Breast epithelium (tissue), 4 donors: ENCODE measurements at regions not wholly inside any gene's neighbourhood (a gene's known extent, or its start where the extent isn't known, plus 50 kb on each side); places are given as distances from the start of the nearest gene placed in this dataset.

Experiments
- DNase-seq, 2 donors: peaks; one replicate each; pipeline ENCODE4 v3.0.0-alpha.2; 2019; ENCODE audit warnings: low spot score in 2 of 2
- H3K27ac ChIP-seq, 2 donors: fragments of 200-600 bp; sonication (generic) in 1 of 2; one replicate each; pipeline ENCODE4 v1.5.1; 2016 to 2019; ENCODE audit warnings: mild to moderate bottlenecking in 1 of 2
- H3K27me3 ChIP-seq, 2 donors: fragments of 200-600 bp; sonication (generic) in 1 of 2; one replicate each; pipeline versions ENCODE4 v1.5.1 to v1.6.0; 2017 to 2019; ENCODE audit warnings: control low read depth in 1 of 2, mild to moderate bottlenecking in 1 of 2
- H3K36me3 ChIP-seq: fragments of 200-600 bp; one replicate; pipeline ENCODE4 v1.5.1; 2019
- H3K4me1 ChIP-seq, 2 donors: fragments of 200-600 bp; sonication (generic); one replicate each; pipeline ENCODE4 v1.5.1; 2016 to 2019; ENCODE audit warnings: control low read depth in 1 of 2
- H3K4me3 ChIP-seq, 3 donors: fragments of 200-600 bp; sonication (generic); 1 replicate in 2 of 3; 2 replicates in 1 of 3; pipeline ENCODE4 v1.5.1; 2016 to 2019; ENCODE audit warnings: mild to moderate bottlenecking in 3 of 3, moderate library complexity in 2 of 3
- H3K9me3 ChIP-seq, 2 donors: fragments of 200-600 bp; sonication (generic) in 1 of 2; one replicate each; pipeline ENCODE4 v1.5.1; 2016 to 2019; ENCODE audit warnings: control low read depth in 1 of 2
- POLR2A ChIP-seq: fragments of 450-650 bp; IDR thresholded peaks from one replicate; pipeline ENCODE4 v1.6.1; 2016; ENCODE audit warnings: antibody characterized with exemption, mild to moderate bottlenecking, moderate library complexity
- POLR2AphosphoS5 ChIP-seq, 3 donors: sonication (generic); formaldehyde crosslinking; IDR thresholded peaks; one replicate each; pipeline ENCODE4 v1.6.1; 2017; ENCODE audit warnings: antibody characterized with exemption in 3 of 3
- intact Hi-C: fragments of 100-400 bp; cut with DNase I; formaldehyde crosslinking; loops from one replicate; pipeline ENCODE4 v1.15.1; 2023; ENCODE audit warnings: low total_unique reads
- TF ChIP-seq, protein P1 (sequence below), 3 donors: fragments of 450-650 bp; IDR thresholded peaks; one replicate each; pipeline ENCODE4 v1.5.1; 2016 to 2017; ENCODE audit warnings: antibody characterized with exemption in 3 of 3, mild to moderate bottlenecking in 3 of 3, moderate library complexity in 3 of 3

DNA sequence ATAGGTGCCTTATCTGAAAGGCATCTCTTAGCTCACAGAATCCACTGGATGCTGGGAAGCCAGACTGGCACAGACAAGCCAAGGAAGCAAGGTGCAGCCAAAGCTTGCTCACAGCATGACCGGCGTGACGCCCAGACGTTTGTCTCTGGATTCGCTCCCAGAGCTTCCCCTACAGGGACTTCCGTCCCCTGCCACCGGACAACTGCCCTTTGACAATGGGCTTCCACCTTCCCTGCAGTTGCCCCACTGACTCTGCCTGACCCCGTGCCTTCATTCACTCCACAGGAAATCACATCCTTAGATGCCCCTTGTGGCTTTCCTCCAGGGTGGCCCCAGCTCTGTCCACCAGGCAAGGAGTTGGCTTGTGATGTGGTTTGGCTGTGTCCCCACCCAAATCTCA, 94.8 kb upstream of the CDH4 start:
- TF ChIP-seq POLR2A = no peak
- TF ChIP-seq, protein P1, sequence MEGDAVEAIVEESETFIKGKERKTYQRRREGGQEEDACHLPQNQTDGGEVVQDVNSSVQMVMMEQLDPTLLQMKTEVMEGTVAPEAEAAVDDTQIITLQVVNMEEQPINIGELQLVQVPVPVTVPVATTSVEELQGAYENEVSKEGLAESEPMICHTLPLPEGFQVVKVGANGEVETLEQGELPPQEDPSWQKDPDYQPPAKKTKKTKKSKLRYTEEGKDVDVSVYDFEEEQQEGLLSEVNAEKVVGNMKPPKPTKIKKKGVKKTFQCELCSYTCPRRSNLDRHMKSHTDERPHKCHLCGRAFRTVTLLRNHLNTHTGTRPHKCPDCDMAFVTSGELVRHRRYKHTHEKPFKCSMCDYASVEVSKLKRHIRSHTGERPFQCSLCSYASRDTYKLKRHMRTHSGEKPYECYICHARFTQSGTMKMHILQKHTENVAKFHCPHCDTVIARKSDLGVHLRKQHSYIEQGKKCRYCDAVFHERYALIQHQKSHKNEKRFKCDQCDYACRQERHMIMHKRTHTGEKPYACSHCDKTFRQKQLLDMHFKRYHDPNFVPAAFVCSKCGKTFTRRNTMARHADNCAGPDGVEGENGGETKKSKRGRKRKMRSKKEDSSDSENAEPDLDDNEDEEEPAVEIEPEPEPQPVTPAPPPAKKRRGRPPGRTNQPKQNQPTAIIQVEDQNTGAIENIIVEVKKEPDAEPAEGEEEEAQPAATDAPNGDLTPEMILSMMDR (IDR thresholded peaks at IDR 0.05) = no peak
- no peak for TF ChIP-seq POLR2AphosphoS5 (IDR thresholded peaks at IDR 0.05)
- no peak overlapping the region for H3K4me3 ChIP-seq
- intact Hi-C loops = no loop called here
- no peak for DNase-seq
- no peaks in the 10 kb centered on the region for H3K27me3 ChIP-seq
- H3K9me3 ChIP-seq = no peaks in the 10 kb centered on the region
- H3K4me1 ChIP-seq = no peaks in the 10 kb centered on the region
- no peak overlapping the region for H3K27ac ChIP-seq
- no peaks in the 10 kb centered on the region for H3K36me3 ChIP-seq

DNA sequence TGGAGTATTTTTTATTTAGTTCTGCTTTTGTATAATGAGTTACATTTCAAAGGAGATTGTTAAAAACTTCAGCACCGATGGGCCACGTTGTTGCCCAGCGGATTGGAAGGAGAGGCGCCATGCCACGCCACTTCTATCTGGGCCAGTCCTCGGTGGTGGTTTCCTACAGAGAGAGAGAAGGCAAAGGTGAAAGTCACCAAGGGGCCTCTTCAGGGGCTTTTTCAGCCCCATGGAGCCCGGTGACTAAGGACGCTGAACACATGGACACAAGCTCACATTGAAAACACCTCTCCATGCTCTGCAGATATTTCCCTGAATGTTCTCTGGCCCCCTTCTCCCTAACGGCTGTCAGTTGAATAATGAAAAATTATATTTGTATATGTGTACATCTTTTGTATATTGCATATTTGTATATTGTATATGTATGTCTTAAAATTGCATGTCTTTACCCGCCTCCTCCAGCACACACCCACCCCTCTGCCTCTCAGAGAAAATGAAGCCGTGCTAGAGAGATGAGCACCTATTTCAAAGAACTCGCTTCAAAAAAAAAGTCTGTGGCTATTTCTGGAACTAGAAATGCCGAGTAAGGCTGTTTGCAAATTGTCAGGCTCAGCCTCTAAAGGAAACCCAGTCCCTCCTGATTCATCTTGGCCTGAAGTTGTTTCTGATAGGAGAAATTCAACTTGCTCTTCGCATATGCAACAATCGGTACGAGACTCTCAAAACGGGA, 91.9 kb upstream of the CDH4 start:
- no peaks in the 10 kb centered on the region for H3K27me3 ChIP-seq
- intact Hi-C loops = no loop called here
- no peaks in the 10 kb centered on the region for H3K36me3 ChIP-seq
- no peak overlapping the region for H3K27ac ChIP-seq
- H3K9me3 ChIP-seq = no peaks in the 10 kb centered on the region
- DNase-seq = no peak
- H3K4me3 ChIP-seq = no peak overlapping the region
- TF ChIP-seq, protein P1 (IDR thresholded peaks at IDR 0.05) = no peak
- TF ChIP-seq POLR2AphosphoS5 (IDR thresholded peaks at IDR 0.05) = no peak
- no peak for TF ChIP-seq POLR2A
- H3K4me1 ChIP-seq = no peaks in the 10 kb centered on the region

DNA sequence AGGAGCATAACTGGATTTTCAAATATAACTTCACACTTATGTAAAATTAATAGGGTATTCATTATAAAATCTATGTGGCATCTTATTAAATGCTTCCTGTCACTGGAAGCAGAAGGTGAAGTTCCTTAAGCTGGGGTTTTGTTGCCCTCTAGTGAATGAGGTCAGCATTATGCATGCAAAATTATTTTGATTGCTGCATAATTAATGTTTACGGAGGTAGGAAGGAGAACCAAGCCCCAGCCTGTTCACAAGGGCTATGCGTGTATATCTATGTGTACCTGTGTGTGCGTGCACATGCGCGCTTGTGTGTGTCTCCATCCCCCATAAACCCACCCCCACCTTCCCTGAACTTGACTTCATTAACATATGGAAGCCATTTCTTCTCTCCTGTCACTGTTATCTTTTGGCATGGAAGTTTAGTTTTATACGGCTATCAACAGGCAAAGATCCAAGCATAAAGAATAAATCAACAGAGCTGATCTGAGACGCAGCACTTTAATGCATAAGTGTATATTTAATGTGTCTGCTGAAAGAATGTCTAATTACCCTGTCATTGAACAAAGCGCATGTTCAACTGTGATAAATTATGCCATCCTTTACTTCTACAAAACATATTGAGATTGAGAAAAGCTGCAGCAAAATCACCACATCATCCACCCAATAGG, 90.2 kb upstream of the CDH4 start:
- Histone ChIP-seq H3K36me3 (no peaks in the 10 kb centered on the region), H3K4me1 (no peaks in the 10 kb centered on the region), H3K27ac (no peak overlapping the region), H3K9me3 (no peaks in the 10 kb centered on the region), H3K4me3 (no peak overlapping the region), H3K27me3 (no peaks in the 10 kb centered on the region)
- no peak for DNase-seq
- intact Hi-C loops = no loop called here
- TF ChIP-seq, protein P1 (IDR thresholded peaks at IDR 0.05) = no peak
- TF ChIP-seq POLR2A = no peak
- no peak for TF ChIP-seq POLR2AphosphoS5 (IDR thresholded peaks at IDR 0.05)

DNA sequence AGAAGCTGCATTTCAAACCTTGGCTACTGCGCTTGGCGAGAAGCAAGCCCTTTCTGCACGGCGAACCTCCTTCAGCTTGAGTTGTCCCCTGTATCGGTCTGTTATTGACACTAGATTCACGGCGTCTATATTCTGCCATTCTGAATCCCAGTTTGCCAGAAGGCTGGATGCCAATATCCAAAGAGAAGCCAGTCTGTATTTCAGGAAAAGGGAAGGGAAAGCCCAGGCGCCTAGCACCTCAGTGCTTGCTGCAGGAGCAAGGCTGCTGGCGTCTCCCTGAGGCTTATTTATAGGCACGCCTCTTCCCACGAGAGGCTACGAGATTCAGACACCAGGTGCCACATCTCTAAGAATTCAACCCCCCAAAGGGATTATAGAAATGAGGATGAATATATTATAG, 89.6 kb upstream of the CDH4 start:
- Histone ChIP-seq H3K9me3 (no peaks in the 10 kb centered on the region), H3K27me3 (no peaks in the 10 kb centered on the region), H3K4me3 (no peak overlapping the region), H3K4me1 (no peaks in the 10 kb centered on the region), H3K27ac (no peak overlapping the region), H3K36me3 (no peaks in the 10 kb centered on the region)
- intact Hi-C loops = no loop called here
- no peak for TF ChIP-seq POLR2AphosphoS5 (IDR thresholded peaks at IDR 0.05)
- TF ChIP-seq POLR2A = no peak
- TF ChIP-seq, protein P1 (IDR thresholded peaks at IDR 0.05) = no peak
- DNase-seq = no peak

DNA sequence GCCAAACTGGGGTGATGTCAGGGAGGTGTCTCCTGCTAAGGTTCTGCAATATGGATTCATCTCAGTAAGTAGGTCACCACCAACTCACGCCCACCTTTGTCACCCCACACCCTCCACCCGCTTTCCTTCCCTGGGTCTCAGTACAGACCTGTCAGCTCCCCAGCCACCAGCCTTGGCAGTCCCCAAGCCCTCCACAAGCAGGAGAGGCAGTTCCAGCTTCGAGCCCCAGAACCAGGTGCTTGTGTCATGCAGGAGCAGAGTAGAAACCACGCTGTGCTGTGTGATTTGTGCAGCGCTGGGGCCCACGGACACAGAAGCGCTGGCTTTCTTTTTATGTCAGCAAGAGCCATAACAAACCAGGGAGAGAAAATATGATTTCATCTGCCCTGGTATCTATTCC, 89.0 kb upstream of the CDH4 start:
- Histone ChIP-seq H3K36me3 (no peaks in the 10 kb centered on the region), H3K4me1 (no peaks in the 10 kb centered on the region), H3K27me3 (peaks cover 0 to 4% of the 10 kb centered on the region in 2 donors), H3K4me3 (no peak overlapping the region), H3K9me3 (no peaks in the 10 kb centered on the region), H3K27ac (no peak overlapping the region)
- intact Hi-C loops = no loop called here
- TF ChIP-seq, protein P1 (IDR thresholded peaks at IDR 0.05) = no peak
- TF ChIP-seq POLR2A = no peak
- no peak for TF ChIP-seq POLR2AphosphoS5 (IDR thresholded peaks at IDR 0.05)
- DNase-seq = no peak
